ENCODE measurements at regions not wholly inside any gene's neighbourhood (a gene's known extent, or its start where the extent isn't known, plus 50 kb on each side); places are given as distances from the start of the nearest gene placed in this dataset.

DNA sequence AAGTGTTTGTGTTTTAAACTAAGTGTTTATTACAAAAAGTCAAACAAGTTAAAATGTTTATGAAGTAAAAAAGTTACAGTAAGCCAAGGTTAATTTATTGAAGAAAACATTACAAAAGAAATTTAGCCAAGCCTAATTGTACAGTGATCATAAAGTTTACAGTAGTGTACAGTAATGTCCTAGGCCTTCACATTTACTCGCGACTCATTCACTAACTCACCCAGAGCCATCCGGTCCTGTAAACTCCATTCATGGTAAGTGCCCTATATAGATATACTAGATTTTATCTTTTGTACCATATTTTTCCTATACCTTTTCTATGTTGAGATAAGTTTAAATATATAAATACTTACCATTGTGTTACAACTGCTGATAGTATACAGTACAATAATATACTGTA, 481.8 kb upstream of the TENM4 start:
- no peaks in the 10 kb centered on the region for H3K4me1 Mint-ChIP-seq
- Histone ChIP-seq H3K79me2 (ENCODE audit: low read depth) (no peaks in the 10 kb centered on the region), H4K20me1 (ENCODE audit: low read depth) (no peaks in the 10 kb centered on the region), H3K27me3 (no peaks in the 10 kb centered on the region), H3K27ac (no peak overlapping the region), H3K4me1 (no peaks in the 10 kb centered on the region), H3K9ac (no peak overlapping the region), H3K4me3 (no peak overlapping the region), H3K9me3 (ENCODE audit: low read depth) (no peaks in the 10 kb centered on the region), H2AFZ (replicated peaks) (no peak overlapping the region), H3F3A (ENCODE audit: low read depth) (no peaks in the 10 kb centered on the region), H3K36me3 (no peaks in the 10 kb centered on the region), H3K4me2 (no peak overlapping the region)
- no peak overlapping the region for H3K27ac Mint-ChIP-seq
- DNase-seq (ENCODE audit: low spot score): no peak
- TF ChIP-seq CTCF (IDR thresholded peaks at IDR 0.05) (no peak), EZH2phosphoT487 (IDR thresholded peaks at IDR 0.05) (no peak), EZH2 (IDR thresholded peaks at IDR 0.05) (no peak)
- no peaks in the 10 kb centered on the region for H3K27me3 Mint-ChIP-seq (ENCODE audit: insufficient read depth, low read depth)
- H3K9me3 Mint-ChIP-seq: no peaks in the 10 kb centered on the region
- H3K36me3 Mint-ChIP-seq: no peaks in the 10 kb centered on the region
- H3K4me3 Mint-ChIP-seq: no peak overlapping the region

- Histone ChIP-seq H3K36me3 (no peaks in the 10 kb centered on the region), H3K9me3 (ENCODE audit: low read depth) (no peaks in the 10 kb centered on the region), H3K79me2 (ENCODE audit: low read depth) (no peaks in the 10 kb centered on the region), H3K4me1 (no peaks in the 10 kb centered on the region), H3K27ac (no peak overlapping the region), H4K20me1 (ENCODE audit: low read depth) (no peaks in the 10 kb centered on the region), H2AFZ (replicated peaks) (no peak overlapping the region), H3K4me2 (no peak overlapping the region), H3F3A (ENCODE audit: low read depth) (no peaks in the 10 kb centered on the region), H3K4me3 (no peak overlapping the region), H3K27me3 (no peaks in the 10 kb centered on the region), H3K9ac (no peak overlapping the region)
- TF ChIP-seq EZH2phosphoT487 (IDR thresholded peaks at IDR 0.05) (no peak), EZH2 (IDR thresholded peaks at IDR 0.05) (no peak), CTCF (IDR thresholded peaks at IDR 0.05) (no peak)
- no peaks in the 10 kb centered on the region for H3K36me3 Mint-ChIP-seq
- H3K4me1 Mint-ChIP-seq: no peaks in the 10 kb centered on the region
- H3K4me3 Mint-ChIP-seq: no peak overlapping the region
- no peak overlapping the region for H3K27ac Mint-ChIP-seq
- DNase-seq (ENCODE audit: low spot score): no peak
- H3K9me3 Mint-ChIP-seq: no peaks in the 10 kb centered on the region
- no peaks in the 10 kb centered on the region for H3K27me3 Mint-ChIP-seq (ENCODE audit: insufficient read depth, low read depth)
These were observed 479.6 kb upstream of the TENM4 start for GRCh38 chr11:79920480-79920879.

DNA sequence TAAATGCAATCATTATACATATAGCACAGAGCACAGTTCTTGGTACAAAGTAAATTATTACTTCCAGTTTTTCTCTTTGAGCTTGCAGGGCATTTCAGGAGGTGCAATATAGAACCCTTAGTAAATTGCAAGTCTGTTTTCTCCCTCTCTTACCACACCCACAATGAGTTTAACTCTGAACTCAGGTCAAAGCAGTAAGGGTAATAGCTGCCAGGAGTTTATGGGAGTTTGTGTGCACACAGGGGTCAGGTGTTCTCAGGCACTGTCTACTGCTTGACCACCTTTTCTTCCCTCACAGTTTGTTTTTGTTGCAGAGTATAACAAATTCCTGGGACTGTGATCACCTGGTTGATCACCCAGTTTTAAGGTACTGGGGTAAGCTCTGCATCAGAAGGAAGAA, 478.5 kb upstream of the TENM4 start:
- Mint-ChIP-seq H3K4me1 (no peaks in the 10 kb centered on the region), H3K36me3 (no peaks in the 10 kb centered on the region), H3K9me3 (no peaks in the 10 kb centered on the region), H3K27me3 (ENCODE audit: insufficient read depth, low read depth) (no peaks in the 10 kb centered on the region), H3K27ac (no peak overlapping the region), H3K4me3 (no peak overlapping the region)
- Histone ChIP-seq H3K4me3 (no peak overlapping the region), H3K9ac (no peak overlapping the region), H3K4me1 (no peaks in the 10 kb centered on the region), H4K20me1 (ENCODE audit: low read depth) (no peaks in the 10 kb centered on the region), H3K9me3 (ENCODE audit: low read depth) (no peaks in the 10 kb centered on the region), H3K27me3 (no peaks in the 10 kb centered on the region), H3F3A (ENCODE audit: low read depth) (no peaks in the 10 kb centered on the region), H3K4me2 (no peak overlapping the region), H2AFZ (replicated peaks) (no peak overlapping the region), H3K27ac (no peak overlapping the region), H3K36me3 (no peaks in the 10 kb centered on the region), H3K79me2 (ENCODE audit: low read depth) (no peaks in the 10 kb centered on the region)
- no peak for TF ChIP-seq EZH2 (IDR thresholded peaks at IDR 0.05)
- TF ChIP-seq CTCF (IDR thresholded peaks at IDR 0.05): no peak
- TF ChIP-seq EZH2phosphoT487 (IDR thresholded peaks at IDR 0.05): no peak
- DNase-seq (ENCODE audit: low spot score): no peak

- Mint-ChIP-seq H3K4me3 (no peak overlapping the region), H3K9me3 (no peaks in the 10 kb centered on the region), H3K4me1 (no peaks in the 10 kb centered on the region), H3K36me3 (no peaks in the 10 kb centered on the region), H3K27me3 (ENCODE audit: insufficient read depth, low read depth) (no peaks in the 10 kb centered on the region), H3K27ac (no peak overlapping the region)
- Histone ChIP-seq H3K4me3 (no peak overlapping the region), H3K4me1 (no peaks in the 10 kb centered on the region), H3K79me2 (ENCODE audit: low read depth) (no peaks in the 10 kb centered on the region), H3K27me3 (no peaks in the 10 kb centered on the region), H3F3A (ENCODE audit: low read depth) (no peaks in the 10 kb centered on the region), H3K27ac (no peak overlapping the region), H4K20me1 (ENCODE audit: low read depth) (no peaks in the 10 kb centered on the region), H3K4me2 (no peak overlapping the region), H3K9me3 (ENCODE audit: low read depth) (no peaks in the 10 kb centered on the region), H3K36me3 (no peaks in the 10 kb centered on the region), H2AFZ (replicated peaks) (no peak overlapping the region), H3K9ac (no peak overlapping the region)
- DNase-seq (ENCODE audit: low spot score): no peak
- TF ChIP-seq EZH2phosphoT487 (IDR thresholded peaks at IDR 0.05) (no peak), EZH2 (IDR thresholded peaks at IDR 0.05) (no peak), CTCF (IDR thresholded peaks at IDR 0.05) (no peak)
These were observed 478.0 kb upstream of the TENM4 start for GRCh38 chr11:79918846-79919245.

Measured in neural progenitor cell (in vitro differentiated cells).